OCI-LY7 (cell line): ENCODE measurements at regions not wholly inside any gene's neighbourhood (a gene's known extent, or its start where the extent isn't known, plus 50 kb on each side); places are given as distances from the start of the nearest gene placed in this dataset.

Source experiments
- BruUV-seq: library from RNA; stranded (reverse); fragments of 400-500 nt; replicated peaks from 2 replicates; lab custom pipeline; 2021; lab: Mats Ljungman, UMichigan
- CTCF ChIA-PET: fragments of 300-600 bp; sonication (Branson Sonifier 250); formaldehyde crosslinking; loops from one replicate; lab custom pipeline; 2022; ENCODE audit warnings: antibody characterized with exemption; ENCODE audit not compliant: unreplicated experiment; lab: Charles Lee
- POLR2A ChIA-PET: fragments of 300-600 bp; sonication (Branson Sonifier 250); formaldehyde crosslinking; loops from one replicate; lab custom pipeline; 2022; ENCODE audit warnings: antibody characterized with exemption; lab: Charles Lee
- DNase-seq: peaks from one replicate; pipeline ENCODE4 v3.0.0-alpha.2; 2015; ENCODE audit warnings: low spot score
- H2AFZ ChIP-seq: fragments of 200-600 bp; sonication (generic), shearing (Covaris generic); 2 replicates; pipeline ENCODE4 v1.6.1; 2014; ENCODE audit warnings: mild to moderate bottlenecking, antibody characterized with exemption, low read length, moderate library complexity
- H3K27ac ChIP-seq: fragments of 200-600 bp; sonication (generic); 2 replicates; pipeline ENCODE4 v1.5.1; 2014; ENCODE audit warnings: mixed run types, low read depth, mild to moderate bottlenecking, moderate library complexity, low read length, inconsistent platforms; ENCODE audit not compliant: poor library complexity, severe bottlenecking
- H3K36me3 ChIP-seq: fragments of 200-600 bp; sonication (generic); 2 replicates; pipeline ENCODE4 v1.6.1; 2014; ENCODE audit warnings: mild to moderate bottlenecking, antibody characterized with exemption, low read length, moderate library complexity, mixed read lengths; ENCODE audit not compliant: insufficient read depth
- H3K4me1 ChIP-seq: fragments of 200-600 bp; sonication (generic); 2 replicates; pipeline ENCODE4 v1.5.1; 2014; ENCODE audit warnings: mild to moderate bottlenecking, low read length; ENCODE audit not compliant: insufficient read depth, poor library complexity, severe bottlenecking
- H3K4me2 ChIP-seq: fragments of 200-600 bp; sonication (generic); 2 replicates; pipeline ENCODE4 v1.6.1; 2014; ENCODE audit warnings: mild to moderate bottlenecking, low read length
- H3K4me3 ChIP-seq: fragments of 200-600 bp; sonication (generic); 2 replicates; pipeline ENCODE4 v1.5.1; 2014; ENCODE audit warnings: mild to moderate bottlenecking, low read depth, low read length; ENCODE audit not compliant: poor library complexity, severe bottlenecking
- H3K79me2 ChIP-seq: fragments of 200-600 bp; sonication (generic); 2 replicates; pipeline ENCODE4 v1.6.1; 2016; ENCODE audit warnings: low read depth, mild to moderate bottlenecking, low read length, moderate library complexity, mixed read lengths; ENCODE audit not compliant: insufficient read depth
- H3K9me2 ChIP-seq: fragments of 200-600 bp; sonication (generic); 2 replicates; pipeline ENCODE4 v1.6.1; 2016; ENCODE audit warnings: mild to moderate bottlenecking, low read length, mixed read lengths; ENCODE audit not compliant: insufficient read depth
- H3K9me3 ChIP-seq: fragments of 200-600 bp; sonication (generic); 2 replicates; pipeline ENCODE4 v1.6.1; 2014; ENCODE audit warnings: mild to moderate bottlenecking, mixed run types, low read length, mixed read lengths
- H4K20me1 ChIP-seq: fragments of 200-600 bp; sonication (generic); 2 replicates; pipeline ENCODE4 v1.6.1; 2014; ENCODE audit warnings: mild to moderate bottlenecking, antibody characterized with exemption, low read length, moderate library complexity, mixed read lengths; ENCODE audit not compliant: insufficient read depth
- EZH2phosphoT487 ChIP-seq: fragments of 200-600 bp; sonication (generic); IDR thresholded peaks from 2 replicates; pipeline ENCODE4 v1.6.1; 2018; ENCODE audit warnings: low read depth, borderline replicate concordance, mild to moderate bottlenecking, mixed run types, antibody characterized with exemption, low read length, moderate library complexity, mixed read lengths
- intact Hi-C: fragments of 100-400 bp; cut with micrococcal nuclease; formaldehyde crosslinking; loops from one replicate; pipeline ENCODE4 v1.10.0; 2022; ENCODE audit not compliant: unreplicated experiment
- TF ChIP-seq, protein P1 (sequence below): fragments of 200-600 bp; sonication (generic); conservative IDR thresholded peaks from 2 replicates; pipeline ENCODE4 v1.5.1; 2014; ENCODE audit warnings: mild to moderate bottlenecking, antibody characterized with exemption, low read length, moderate library complexity, mixed read lengths

DNA sequence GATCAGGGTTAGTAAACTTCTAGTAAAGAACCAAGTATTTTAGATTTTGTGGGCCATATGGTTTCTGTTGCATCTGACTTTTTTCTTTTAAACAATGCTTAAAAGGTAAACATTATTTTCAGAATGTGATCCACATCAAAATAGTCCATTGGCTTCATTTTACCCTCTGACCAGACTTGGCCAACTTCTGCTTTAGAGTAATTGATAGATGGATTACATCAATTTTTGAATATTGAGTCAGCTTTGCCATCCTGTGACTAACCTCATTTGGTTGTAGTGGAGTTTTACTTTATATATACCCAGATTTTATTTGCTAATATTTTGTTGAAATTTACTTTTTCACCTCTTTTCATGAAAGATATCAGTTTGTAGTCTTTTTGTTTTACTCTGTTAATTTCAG, 559.8 kb downstream of the TLL1 start:
- Histone ChIP-seq H4K20me1 (no peaks in the 10 kb centered on the region), H2AFZ (no peak overlapping the region), H3K9me3 (no peaks in the 10 kb centered on the region), H3K27ac (no peak overlapping the region), H3K4me1 (no peaks in the 10 kb centered on the region), H3K36me3 (no peaks in the 10 kb centered on the region), H3K9me2 (no peaks in the 10 kb centered on the region), H3K79me2 (no peaks in the 10 kb centered on the region), H3K4me2 (no peak overlapping the region), H3K4me3 (no peak overlapping the region)
- intact Hi-C loops: no loop called here
- DNase-seq: no peak
- no TSS peak for BruUV-seq
- no peak for TF ChIP-seq EZH2phosphoT487
- TF ChIP-seq, protein P1, sequence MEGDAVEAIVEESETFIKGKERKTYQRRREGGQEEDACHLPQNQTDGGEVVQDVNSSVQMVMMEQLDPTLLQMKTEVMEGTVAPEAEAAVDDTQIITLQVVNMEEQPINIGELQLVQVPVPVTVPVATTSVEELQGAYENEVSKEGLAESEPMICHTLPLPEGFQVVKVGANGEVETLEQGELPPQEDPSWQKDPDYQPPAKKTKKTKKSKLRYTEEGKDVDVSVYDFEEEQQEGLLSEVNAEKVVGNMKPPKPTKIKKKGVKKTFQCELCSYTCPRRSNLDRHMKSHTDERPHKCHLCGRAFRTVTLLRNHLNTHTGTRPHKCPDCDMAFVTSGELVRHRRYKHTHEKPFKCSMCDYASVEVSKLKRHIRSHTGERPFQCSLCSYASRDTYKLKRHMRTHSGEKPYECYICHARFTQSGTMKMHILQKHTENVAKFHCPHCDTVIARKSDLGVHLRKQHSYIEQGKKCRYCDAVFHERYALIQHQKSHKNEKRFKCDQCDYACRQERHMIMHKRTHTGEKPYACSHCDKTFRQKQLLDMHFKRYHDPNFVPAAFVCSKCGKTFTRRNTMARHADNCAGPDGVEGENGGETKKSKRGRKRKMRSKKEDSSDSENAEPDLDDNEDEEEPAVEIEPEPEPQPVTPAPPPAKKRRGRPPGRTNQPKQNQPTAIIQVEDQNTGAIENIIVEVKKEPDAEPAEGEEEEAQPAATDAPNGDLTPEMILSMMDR: no peak
- CTCF ChIA-PET: no interaction called here
- POLR2A ChIA-PET: interaction anchor here (0.9 kb wide), 1 partner anchor 12 kb away, joined by 4 read pairs; no protein-coding TSS in a partner anchor

DNA sequence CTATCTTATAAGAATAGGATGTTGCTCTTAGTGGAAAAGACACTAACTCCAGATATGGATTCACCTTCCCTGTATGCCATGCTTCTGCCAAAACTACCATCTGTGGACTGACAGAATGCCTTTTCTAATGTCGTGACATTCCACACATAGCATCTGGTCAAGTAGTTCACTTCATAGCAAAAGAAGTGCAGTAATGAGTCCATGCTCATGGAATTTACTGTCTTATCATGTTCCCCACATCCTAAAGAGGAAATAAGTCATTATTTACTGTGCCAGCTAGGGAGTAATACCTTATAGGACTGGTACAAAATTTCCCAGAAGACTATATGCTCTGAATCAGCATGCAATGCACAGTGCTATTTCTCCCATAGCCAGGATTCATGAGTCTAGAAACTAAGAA, 562.4 kb downstream of the TLL1 start:
- H3K36me3 ChIP-seq: no peaks in the 10 kb centered on the region
- no peaks in the 10 kb centered on the region for H3K79me2 ChIP-seq
- H3K4me2 ChIP-seq: no peak overlapping the region
- H3K9me3 ChIP-seq: no peaks in the 10 kb centered on the region
- no peak for DNase-seq
- CTCF ChIA-PET: no interaction called here
- H3K27ac ChIP-seq: no peak overlapping the region
- H2AFZ ChIP-seq: no peak overlapping the region
- H4K20me1 ChIP-seq: no peaks in the 10 kb centered on the region
- no TSS peak for BruUV-seq
- H3K9me2 ChIP-seq: no peaks in the 10 kb centered on the region
- POLR2A ChIA-PET: interaction anchor here (0.7 kb wide), 1 partner anchor 87 kb away, joined by 3 read pairs; no protein-coding TSS in a partner anchor
- no peaks in the 10 kb centered on the region for H3K4me1 ChIP-seq
- intact Hi-C loops: no loop called here
- H3K4me3 ChIP-seq: no peak overlapping the region
- TF ChIP-seq EZH2phosphoT487: no peak
- TF ChIP-seq, protein P1: no peak

DNA sequence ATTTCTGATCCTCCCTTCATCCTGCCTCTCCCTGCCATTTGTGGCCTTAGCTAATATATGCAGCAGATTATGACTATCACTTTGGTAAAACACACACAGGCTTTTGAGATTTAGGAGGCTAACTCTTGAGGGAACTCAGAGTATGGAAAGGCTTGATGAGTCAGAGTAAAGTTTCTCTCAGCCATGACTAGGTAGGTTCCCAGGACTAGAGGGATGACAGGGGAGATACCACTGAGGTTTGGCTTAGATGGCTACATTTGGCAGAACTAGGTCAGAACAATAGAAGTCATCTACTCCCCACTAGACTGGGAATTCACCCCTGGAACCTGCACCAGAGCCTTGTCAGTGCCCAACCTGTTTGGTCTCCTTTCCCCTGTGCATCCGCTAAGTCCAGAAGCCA, 585.7 kb downstream of the TLL1 start:
- no peaks in the 10 kb centered on the region for H3K9me2 ChIP-seq
- no peak overlapping the region for H2AFZ ChIP-seq
- H3K79me2 ChIP-seq: no peaks in the 10 kb centered on the region
- no peaks in the 10 kb centered on the region for H3K9me3 ChIP-seq
- no peak for DNase-seq
- H3K4me3 ChIP-seq: no peak overlapping the region
- no peak overlapping the region for H3K4me2 ChIP-seq
- BruUV-seq: no TSS peak
- no peaks in the 10 kb centered on the region for H3K36me3 ChIP-seq
- H3K4me1 ChIP-seq: no peaks in the 10 kb centered on the region
- CTCF ChIA-PET: no interaction called here
- H4K20me1 ChIP-seq: no peaks in the 10 kb centered on the region
- intact Hi-C loops: no loop called here
- no peak for TF ChIP-seq EZH2phosphoT487
- TF ChIP-seq, protein P1: no peak
- POLR2A ChIA-PET: no interaction called here
- no peak overlapping the region for H3K27ac ChIP-seq
